OCI-LY1 (cell line): ENCODE measurements at regions not wholly inside any gene's neighbourhood (a gene's known extent, or its start where the extent isn't known, plus 50 kb on each side); places are given as distances from the start of the nearest gene placed in this dataset.

Source experiments
- EZH2 ChIP-seq: fragments of 200-600 bp; sonication (generic), shearing (Covaris generic); IDR thresholded peaks from 2 replicates; pipeline ENCODE4 v1.8.0; 2017; ENCODE audit warnings: borderline replicate concordance, mixed run types, mild to moderate bottlenecking, antibody characterized with exemption, low read length, moderate library complexity, mixed read lengths
- TF ChIP-seq, protein P1 (sequence below): fragments of 200-600 bp; sonication (generic), shearing (Covaris generic); IDR thresholded peaks from 2 replicates; pipeline ENCODE4 v1.5.1; 2017; ENCODE audit warnings: mild to moderate bottlenecking, antibody characterized with exemption, low read length, moderate library complexity, mixed read lengths

DNA sequence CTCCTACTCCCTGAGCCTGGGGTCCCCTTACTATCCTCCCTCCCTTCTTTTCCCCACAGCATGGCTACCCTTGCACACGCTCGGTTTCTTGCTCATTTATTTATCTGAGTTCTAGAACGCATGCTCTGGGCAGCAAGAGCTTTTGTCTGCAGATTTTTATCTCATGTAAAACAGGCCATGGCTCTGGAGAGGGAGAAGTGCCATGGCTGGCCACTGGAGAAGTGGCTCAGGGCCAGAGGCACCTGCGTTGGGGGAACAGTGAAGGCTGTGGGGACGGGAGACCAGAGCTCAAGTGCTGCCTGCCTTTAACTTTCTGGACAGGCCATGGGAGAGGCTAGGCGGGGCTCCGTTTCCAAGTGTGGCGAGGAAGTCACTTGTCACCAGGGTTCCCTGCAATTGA, 177.7 kb upstream of the SULF2 start:
- TF ChIP-seq, protein P1, sequence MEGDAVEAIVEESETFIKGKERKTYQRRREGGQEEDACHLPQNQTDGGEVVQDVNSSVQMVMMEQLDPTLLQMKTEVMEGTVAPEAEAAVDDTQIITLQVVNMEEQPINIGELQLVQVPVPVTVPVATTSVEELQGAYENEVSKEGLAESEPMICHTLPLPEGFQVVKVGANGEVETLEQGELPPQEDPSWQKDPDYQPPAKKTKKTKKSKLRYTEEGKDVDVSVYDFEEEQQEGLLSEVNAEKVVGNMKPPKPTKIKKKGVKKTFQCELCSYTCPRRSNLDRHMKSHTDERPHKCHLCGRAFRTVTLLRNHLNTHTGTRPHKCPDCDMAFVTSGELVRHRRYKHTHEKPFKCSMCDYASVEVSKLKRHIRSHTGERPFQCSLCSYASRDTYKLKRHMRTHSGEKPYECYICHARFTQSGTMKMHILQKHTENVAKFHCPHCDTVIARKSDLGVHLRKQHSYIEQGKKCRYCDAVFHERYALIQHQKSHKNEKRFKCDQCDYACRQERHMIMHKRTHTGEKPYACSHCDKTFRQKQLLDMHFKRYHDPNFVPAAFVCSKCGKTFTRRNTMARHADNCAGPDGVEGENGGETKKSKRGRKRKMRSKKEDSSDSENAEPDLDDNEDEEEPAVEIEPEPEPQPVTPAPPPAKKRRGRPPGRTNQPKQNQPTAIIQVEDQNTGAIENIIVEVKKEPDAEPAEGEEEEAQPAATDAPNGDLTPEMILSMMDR, result no peak
- no peak for TF ChIP-seq EZH2
